Epithelial cell of proximal tubule (primary cell): ENCODE measurements at regions not wholly inside any gene's neighbourhood (a gene's known extent, or its start where the extent isn't known, plus 50 kb on each side); places are given as distances from the start of the nearest gene placed in this dataset.

Source experiments
- DNase-seq: peaks from one replicate; pipeline ENCODE4 v3.0.0-alpha.2; 2011; ENCODE audit warnings: low read depth
- H3K4me3 ChIP-seq: 2 replicates; pipeline ENCODE4 v1.5.1; 2011; ENCODE audit warnings: low read depth, mild to moderate bottlenecking, low read length
- TF ChIP-seq, protein P1 (sequence below): conservative IDR thresholded peaks from 2 replicates; pipeline ENCODE4 v1.5.1; 2012; ENCODE audit warnings: low read depth, mild to moderate bottlenecking, low read length

DNA sequence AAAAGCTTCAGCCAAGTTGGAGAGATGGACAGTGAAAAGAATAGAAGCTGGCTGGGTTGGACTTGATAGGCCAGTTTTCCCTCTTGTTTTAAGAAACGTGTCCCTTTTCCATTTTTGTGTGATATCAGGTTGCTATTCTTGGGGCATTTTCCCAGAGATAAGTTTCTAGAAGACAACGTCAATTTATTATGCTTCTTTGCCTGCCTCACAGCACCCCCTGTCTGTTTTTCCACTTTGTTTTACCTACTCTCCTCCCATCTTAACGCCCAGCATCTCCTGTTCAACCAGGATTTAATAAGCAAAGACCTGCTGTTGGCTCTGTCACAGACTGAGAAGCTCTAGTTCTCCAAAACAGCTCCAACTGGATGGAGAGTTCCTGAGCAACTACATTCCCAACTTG lies 317.8 kb upstream of the ZNF521 start:
- H3K4me3 ChIP-seq, result no peak overlapping the region
- DNase-seq, result no peak
- TF ChIP-seq, protein P1, sequence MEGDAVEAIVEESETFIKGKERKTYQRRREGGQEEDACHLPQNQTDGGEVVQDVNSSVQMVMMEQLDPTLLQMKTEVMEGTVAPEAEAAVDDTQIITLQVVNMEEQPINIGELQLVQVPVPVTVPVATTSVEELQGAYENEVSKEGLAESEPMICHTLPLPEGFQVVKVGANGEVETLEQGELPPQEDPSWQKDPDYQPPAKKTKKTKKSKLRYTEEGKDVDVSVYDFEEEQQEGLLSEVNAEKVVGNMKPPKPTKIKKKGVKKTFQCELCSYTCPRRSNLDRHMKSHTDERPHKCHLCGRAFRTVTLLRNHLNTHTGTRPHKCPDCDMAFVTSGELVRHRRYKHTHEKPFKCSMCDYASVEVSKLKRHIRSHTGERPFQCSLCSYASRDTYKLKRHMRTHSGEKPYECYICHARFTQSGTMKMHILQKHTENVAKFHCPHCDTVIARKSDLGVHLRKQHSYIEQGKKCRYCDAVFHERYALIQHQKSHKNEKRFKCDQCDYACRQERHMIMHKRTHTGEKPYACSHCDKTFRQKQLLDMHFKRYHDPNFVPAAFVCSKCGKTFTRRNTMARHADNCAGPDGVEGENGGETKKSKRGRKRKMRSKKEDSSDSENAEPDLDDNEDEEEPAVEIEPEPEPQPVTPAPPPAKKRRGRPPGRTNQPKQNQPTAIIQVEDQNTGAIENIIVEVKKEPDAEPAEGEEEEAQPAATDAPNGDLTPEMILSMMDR, result peak; percentile 50

DNA sequence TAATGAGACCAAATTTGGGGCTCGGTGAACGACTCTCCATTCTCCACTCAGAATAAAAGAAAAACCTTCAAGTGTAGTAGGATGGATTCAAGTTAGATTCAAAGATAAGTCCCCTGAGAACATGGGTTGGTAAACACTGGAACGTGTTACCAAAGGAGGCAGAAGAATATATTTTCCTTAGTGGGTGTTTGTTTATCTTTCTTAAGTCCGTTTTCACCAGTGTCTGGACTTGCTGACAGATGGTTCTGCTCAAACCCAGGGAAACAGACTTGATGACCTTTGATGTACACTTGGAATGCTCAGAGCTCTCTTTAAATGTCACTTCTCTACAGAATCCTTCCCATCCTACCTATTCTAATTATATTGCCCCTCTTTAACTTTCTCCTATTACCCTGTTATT lies 310.3 kb upstream of the ZNF521 start:
- TF ChIP-seq, protein P1, result no peak
- H3K4me3 ChIP-seq, result no peak overlapping the region
- DNase-seq, result no peak

DNA sequence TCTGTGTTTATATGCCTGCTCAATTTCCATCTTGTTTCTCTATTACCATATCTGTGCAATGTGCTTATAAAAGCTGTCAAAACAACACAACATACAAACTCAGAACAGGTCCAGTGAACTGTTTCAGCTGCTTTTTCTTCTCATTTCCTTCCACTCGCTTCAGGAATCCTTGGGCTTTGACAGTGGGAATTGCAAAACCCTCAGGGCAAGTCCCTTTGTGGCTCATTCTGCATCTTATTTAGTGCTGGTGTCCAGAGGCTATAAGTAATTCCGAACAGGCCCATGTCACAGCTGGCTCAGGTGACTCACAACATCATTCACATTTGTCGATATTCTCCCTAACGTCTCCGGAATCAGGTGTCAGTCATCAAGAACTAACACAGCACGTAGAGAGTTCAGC lies 309.9 kb upstream of the ZNF521 start:
- H3K4me3 ChIP-seq, result no peak overlapping the region
- TF ChIP-seq, protein P1, result no peak
- no peak for DNase-seq

DNA sequence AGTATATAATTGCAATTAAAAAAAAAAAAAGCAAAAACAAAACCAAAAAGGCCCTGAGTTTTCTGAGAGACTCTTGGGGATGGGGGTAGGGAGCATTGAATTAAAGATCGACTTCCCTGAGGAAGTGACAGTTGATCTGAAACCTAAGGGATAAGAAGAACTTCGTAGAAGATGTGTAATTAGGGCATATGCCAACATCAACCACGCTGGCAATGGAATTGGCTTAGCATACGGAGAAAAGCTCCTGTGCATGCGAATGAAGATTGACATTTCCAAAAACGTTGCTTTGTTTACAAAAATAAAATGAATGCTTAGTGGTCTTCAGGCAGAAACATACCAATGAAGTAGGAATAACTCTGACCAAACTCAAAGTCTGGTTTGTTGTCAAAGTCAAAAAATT lies 307.6 kb upstream of the ZNF521 start:
- no peak for DNase-seq
- TF ChIP-seq, protein P1, result no peak
- H3K4me3 ChIP-seq, result no peak overlapping the region

DNA sequence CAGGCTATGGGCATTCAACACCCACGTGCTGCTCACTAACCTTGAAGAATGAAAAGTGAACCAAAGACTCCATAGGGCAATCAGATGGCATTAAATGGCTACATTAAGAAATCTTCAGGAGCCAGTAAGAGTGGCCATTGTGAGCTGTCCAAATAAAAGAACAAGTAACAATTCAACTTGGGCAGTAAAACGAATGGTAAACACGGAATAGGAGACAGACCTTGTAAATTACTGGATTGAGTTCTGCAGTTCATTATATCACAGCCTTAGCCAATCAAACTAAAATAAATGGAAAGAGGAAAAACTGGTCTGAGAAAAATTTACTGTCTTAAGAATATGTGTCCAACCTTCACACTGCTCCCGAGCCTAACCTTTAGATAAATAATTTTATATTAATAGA lies 306.5 kb upstream of the ZNF521 start:
- TF ChIP-seq, protein P1, result no peak
- DNase-seq, result no peak
- H3K4me3 ChIP-seq, result no peak overlapping the region

DNA sequence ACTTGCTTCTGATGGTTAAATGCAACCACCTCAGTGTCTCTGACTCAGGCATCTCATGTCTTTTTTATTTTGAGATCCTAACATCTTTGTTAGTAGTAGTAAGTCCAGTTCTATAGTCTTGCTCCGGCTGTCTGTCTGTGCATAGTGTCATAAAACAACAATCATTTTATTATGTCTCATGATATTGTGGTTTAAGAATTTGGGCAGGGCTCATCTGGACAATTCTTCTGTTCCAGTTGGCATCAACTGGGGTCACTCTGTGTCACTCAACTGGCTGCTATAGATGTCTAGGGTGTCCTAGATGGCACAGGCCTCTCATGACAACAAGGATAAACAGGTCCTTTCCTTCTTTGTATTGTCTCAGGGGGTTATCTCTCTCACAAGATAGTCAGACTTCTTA lies 299.6 kb upstream of the ZNF521 start:
- TF ChIP-seq, protein P1, result no peak
- no peak overlapping the region for H3K4me3 ChIP-seq
- DNase-seq, result no peak

DNA sequence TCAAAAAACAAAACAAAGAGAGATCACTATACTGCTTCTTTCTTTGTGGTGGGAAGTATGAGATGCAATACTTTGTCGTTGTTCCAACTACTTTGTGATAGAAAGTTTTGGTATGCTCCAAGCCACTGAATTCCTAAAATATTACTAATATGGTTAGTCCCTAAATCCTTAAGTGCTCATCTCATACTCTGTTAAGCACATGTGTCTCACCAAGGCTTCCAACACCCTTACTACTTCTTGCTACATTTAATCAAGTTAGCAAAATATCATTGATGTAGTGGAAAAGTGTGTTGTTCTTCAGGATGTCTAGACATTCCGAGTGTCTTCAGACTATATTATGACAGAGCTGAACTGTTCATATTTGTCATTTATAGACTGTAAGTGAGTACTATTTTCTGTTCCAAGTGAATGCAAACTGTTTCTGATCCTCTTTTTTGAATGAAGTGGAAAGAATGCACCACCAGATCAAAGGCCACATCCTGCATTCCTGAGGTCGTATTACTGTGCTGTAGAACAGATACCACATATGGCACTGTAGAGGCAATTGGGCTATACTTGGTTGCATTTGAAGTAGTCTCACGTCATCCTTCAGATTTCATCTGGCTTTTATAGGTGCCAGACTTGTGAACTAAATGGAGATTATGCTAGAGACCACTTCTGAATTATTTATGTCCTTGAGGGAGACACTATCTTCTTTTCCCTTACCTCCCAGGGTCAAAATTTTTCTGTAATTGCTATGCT lies 298.4 kb upstream of the ZNF521 start:
- TF ChIP-seq, protein P1, result no peak
- no peak overlapping the region for H3K4me3 ChIP-seq
- peak; percentile 83 for DNase-seq
